Activated CD8-positive, alpha-beta memory T cell treated with anti-CD3 and anti-CD28 coated beads for 36 hours (primary cell): ENCODE measurements at regions not wholly inside any gene's neighbourhood (a gene's known extent, or its start where the extent isn't known, plus 50 kb on each side); places are given as distances from the start of the nearest gene placed in this dataset.
"Not testable (repeated sequence)": the region's sequence is repeated elsewhere in the genome, so short reads cannot be mapped to it uniquely, and the experiment has no call there.

Experiments used
- CTCF ChIA-PET: fragments of 350-600 bp; sonication (Branson Sonifier 250); formaldehyde crosslinking; loops from one replicate; lab custom pipeline; 2021; ENCODE audit warnings: antibody characterized with exemption; lab: Charles Lee
- POLR2A ChIA-PET: fragments of 350-600 bp; sonication (Branson Sonifier 250); formaldehyde crosslinking; loops from one replicate; lab custom pipeline; 2021; ENCODE audit warnings: antibody characterized with exemption; lab: Charles Lee

GRCh38 chr15:62306851-62307504 is 141.9 kb upstream of the C2CD4B start:
- ChIA-PET POLR2A (no interaction called here), CTCF (no interaction called here)

GRCh38 chr15:62307551-62307950 is 142.5 kb upstream of the C2CD4B start:
- ChIA-PET CTCF (no interaction called here), POLR2A (no interaction called here)

GRCh38 chr15:62316413-62317060 is 151.5 kb upstream of the C2CD4B start:
- POLR2A ChIA-PET, result no interaction called here
- CTCF ChIA-PET, result no interaction called here

- CTCF ChIA-PET, result no interaction called here
- POLR2A ChIA-PET, result no interaction called here
These were observed 155.2 kb upstream of the C2CD4B start for GRCh38 chr15:62320259-62320658.

GRCh38 chr15:62323353-62323890 is 158.3 kb upstream of the C2CD4B start:
- POLR2A ChIA-PET, result no interaction called here
- CTCF ChIA-PET, result no interaction called here

GRCh38 chr15:62324382-62324781 is 159.3 kb upstream of the C2CD4B start:
- ChIA-PET CTCF (no interaction called here), POLR2A (no interaction called here)

GRCh38 chr15:62325597-62325996 is 160.5 kb upstream of the C2CD4B start:
- POLR2A ChIA-PET, result no interaction called here
- CTCF ChIA-PET, result no interaction called here

GRCh38 chr15:62326460-62327011 is 161.5 kb upstream of the C2CD4B start:
- ChIA-PET CTCF (interaction anchor here (0.5 kb wide), 1 partner anchor 31 kb away, joined by 5 read pairs; no protein-coding TSS in a partner anchor), POLR2A (no interaction called here)

GRCh38 chr15:62327406-62327805 is 162.3 kb upstream of the C2CD4B start:
- ChIA-PET CTCF (no interaction called here), POLR2A (no interaction called here)

- POLR2A ChIA-PET, CTCF ChIA-PET: not testable (repeated sequence)
These were observed 167.4 kb upstream of the C2CD4B start for GRCh38 chr15:62332472-62332871.

GRCh38 chr15:62334536-62334935 is 169.5 kb upstream of the C2CD4B start:
- ChIA-PET POLR2A (no interaction called here), CTCF (no interaction called here)

GRCh38 chr15:62337934-62338333 is 172.8 kb upstream of the C2CD4B start:
- ChIA-PET CTCF (no interaction called here), POLR2A (no interaction called here)

- CTCF ChIA-PET, result no interaction called here
- POLR2A ChIA-PET, result no interaction called here
These were observed 173.4 kb upstream of the C2CD4B start for GRCh38 chr15:62338497-62338896.

GRCh38 chr15:62342959-62343358 is 177.9 kb upstream of the C2CD4B start:
- ChIA-PET CTCF (no interaction called here), POLR2A (no interaction called here)

GRCh38 chr15:62343397-62343796 is 178.3 kb upstream of the C2CD4B start:
- ChIA-PET CTCF (no interaction called here), POLR2A (no interaction called here)

- CTCF ChIA-PET, result interaction anchor here (1.2 kb wide), 1 partner anchor 369 kb away, joined by 3 read pairs; no protein-coding TSS in a partner anchor
- POLR2A ChIA-PET, result no interaction called here
These were observed 179.9 kb upstream of the C2CD4B start for GRCh38 chr15:62344806-62345539.

GRCh38 chr15:62346168-62346567 is 181.1 kb upstream of the C2CD4B start:
- ChIA-PET POLR2A (no interaction called here), CTCF (no interaction called here)

GRCh38 chr15:62348118-62348517 is 183.0 kb upstream of the C2CD4B start:
- CTCF ChIA-PET, result interaction anchor here (0.6 kb wide), 1 partner anchor 366 kb away, joined by 3 read pairs; no protein-coding TSS in a partner anchor
- POLR2A ChIA-PET, result no interaction called here

- ChIA-PET CTCF (interaction anchor here (0.6 kb wide), 1 partner anchor 366 kb away, joined by 3 read pairs; no protein-coding TSS in a partner anchor), POLR2A (no interaction called here)
These were observed 183.5 kb upstream of the C2CD4B start for GRCh38 chr15:62348623-62349022.

GRCh38 chr15:62352817-62353216 is 187.7 kb upstream of the C2CD4B start:
- ChIA-PET CTCF (no interaction called here), POLR2A (no interaction called here)
